ENCODE measurements at regions not wholly inside any gene's neighbourhood (a gene's known extent, or its start where the extent isn't known, plus 50 kb on each side); places are given as distances from the start of the nearest gene placed in this dataset.

DNA sequence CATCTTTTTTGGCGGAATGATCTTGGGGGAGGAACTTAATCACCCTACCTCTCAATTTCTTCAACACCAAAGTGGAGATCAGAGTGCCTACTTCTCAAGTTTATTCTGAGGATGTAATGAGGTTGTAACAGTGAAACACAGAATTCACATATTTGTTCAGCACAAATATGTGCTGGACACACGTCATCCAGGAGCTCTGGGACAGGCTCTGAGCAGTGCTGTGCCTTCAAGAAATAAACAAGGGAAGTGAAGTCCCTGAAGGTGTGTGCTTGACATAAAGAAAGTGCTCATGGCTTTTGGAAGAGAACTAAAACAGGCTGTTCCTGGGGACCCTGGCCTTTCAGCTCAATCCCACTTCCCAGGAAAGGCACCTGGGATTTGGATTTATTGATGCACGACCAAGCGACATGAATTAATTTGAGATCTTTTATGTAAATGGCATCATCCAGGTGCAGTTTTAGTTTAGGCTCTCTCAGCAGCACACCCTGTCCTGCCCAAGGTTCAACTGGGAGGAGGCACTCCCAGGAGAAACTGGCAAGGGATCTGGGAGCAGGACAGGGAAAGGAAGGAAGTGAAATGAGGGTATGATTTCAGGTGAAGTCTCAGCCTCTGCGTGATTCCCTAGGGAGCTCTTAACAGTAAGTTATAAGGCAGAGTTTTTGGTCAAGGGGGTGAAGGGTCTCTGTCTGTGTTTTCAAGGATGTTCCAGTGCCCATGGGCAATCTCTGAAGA is 211.0 kb downstream of the FOXA2 start:
- H3K4me1 ChIP-seq, result peaks cover 0 to 4% (median 0%) of the 10 kb centered on the region in 4 donors
- TF ChIP-seq EP300 (IDR thresholded peaks at IDR 0.05) (no peak), POLR2A (IDR thresholded peaks at IDR 0.05) (no peak)
- no peaks in the 10 kb centered on the region for H3K9me3 ChIP-seq
- DNase-seq (ENCODE audit: low spot score in 2 of 2), result no peak
- no peak overlapping the region for H3K4me3 ChIP-seq
- H3K36me3 ChIP-seq, result no peaks in the 10 kb centered on the region
- no peak overlapping the region for H3K27ac ChIP-seq
- H3K27me3 ChIP-seq, result no peaks in the 10 kb centered on the region
- WGBS, 2 donors, result 78 to 91% methylated on average over 5 of the region's 5 CpGs

GRCh38 chr20:22371843-22372242 is 212.5 kb downstream of the FOXA2 start:
- Histone ChIP-seq H3K36me3 (no peaks in the 10 kb centered on the region), H3K4me1 (peaks cover 0 to 4% (median 0%) of the 10 kb centered on the region in 4 donors), H3K27ac (no peak overlapping the region), H3K4me3 (no peak overlapping the region), H3K9me3 (no peaks in the 10 kb centered on the region), H3K27me3 (no peaks in the 10 kb centered on the region)
- 17 to 34% methylated on average over 5 of the region's 5 CpGs for WGBS, 2 donors
- DNase-seq (ENCODE audit: low spot score in 2 of 2), result no peak
- TF ChIP-seq POLR2A (IDR thresholded peaks at IDR 0.05) (no peak), EP300 (IDR thresholded peaks at IDR 0.05) (no peak), CTCF (IDR thresholded peaks at IDR 0.05) (no peak)

DNA sequence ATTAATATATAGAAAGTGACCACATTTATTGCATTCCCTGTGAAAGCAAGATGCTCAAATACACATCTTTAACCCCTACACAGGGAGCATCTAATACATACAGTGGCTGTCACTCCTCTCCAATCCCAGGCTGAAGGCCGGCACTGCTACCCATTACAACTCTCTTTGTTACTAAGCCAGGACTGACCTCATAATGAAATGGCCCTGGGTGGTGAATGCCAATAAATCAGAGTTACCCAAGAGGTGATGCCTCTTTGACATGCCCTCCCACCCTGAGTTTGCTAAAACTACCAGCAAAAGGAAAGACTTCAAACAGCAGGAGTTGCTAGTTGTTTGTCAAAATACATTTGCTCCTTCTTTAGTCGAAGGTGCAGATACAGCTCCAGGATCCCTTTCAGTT is 214.2 kb downstream of the FOXA2 start:
- no peaks in the 10 kb centered on the region for H3K27me3 ChIP-seq
- 59 to 65% methylated on average over 2 of the region's 2 CpGs for WGBS, 2 donors
- no peak for DNase-seq (ENCODE audit: low spot score in 2 of 2)
- no peak overlapping the region for H3K27ac ChIP-seq
- no peak overlapping the region for H3K4me3 ChIP-seq
- H3K36me3 ChIP-seq, result no peaks in the 10 kb centered on the region
- TF ChIP-seq EP300 (IDR thresholded peaks at IDR 0.05) (no peak), CTCF (IDR thresholded peaks at IDR 0.05) (no peak), POLR2A (IDR thresholded peaks at IDR 0.05) (no peak)
- H3K9me3 ChIP-seq, result no peaks in the 10 kb centered on the region
- peaks cover 0 to 4% (median 0%) of the 10 kb centered on the region in 4 donors for H3K4me1 ChIP-seq

DNA sequence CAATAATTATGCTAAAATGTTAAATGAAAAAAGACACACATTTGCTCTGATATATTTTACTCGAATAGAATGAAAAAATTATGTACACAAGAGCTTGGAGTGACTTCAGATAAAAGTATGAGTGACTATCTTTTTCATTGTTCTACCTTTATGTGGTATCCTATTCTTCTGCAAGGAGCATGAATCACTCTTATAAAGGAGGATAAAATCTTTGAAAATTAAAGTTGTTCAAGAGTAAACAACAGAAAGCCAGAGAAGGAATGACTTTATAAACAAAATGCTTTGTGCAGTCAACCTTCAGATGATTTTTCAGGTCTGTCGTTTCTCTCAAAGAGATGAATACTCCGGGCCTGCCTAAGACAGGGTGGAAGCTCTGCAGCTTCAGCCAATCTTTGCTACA is 215.3 kb downstream of the FOXA2 start:
- no peaks in the 10 kb centered on the region for H3K9me3 ChIP-seq
- DNase-seq (ENCODE audit: low spot score in 2 of 2), result no peak
- no peak overlapping the region for H3K4me3 ChIP-seq
- H3K4me1 ChIP-seq, result peaks cover 0 to 4% (median 0%) of the 10 kb centered on the region in 4 donors
- no peak overlapping the region for H3K27ac ChIP-seq
- H3K36me3 ChIP-seq, result no peaks in the 10 kb centered on the region
- TF ChIP-seq POLR2A (IDR thresholded peaks at IDR 0.05) (no peak), EP300 (IDR thresholded peaks at IDR 0.05) (no peak), CTCF (IDR thresholded peaks at IDR 0.05) (no peak)
- 75 to 80% methylated on average over 3 of the region's 3 CpGs for WGBS, 2 donors
- H3K27me3 ChIP-seq, result no peaks in the 10 kb centered on the region

GRCh38 chr20:22368235-22368634 is 216.1 kb downstream of the FOXA2 start:
- TF ChIP-seq POLR2A (IDR thresholded peaks at IDR 0.05), result no peak
- no peak for TF ChIP-seq EP300 (IDR thresholded peaks at IDR 0.05)
- no peak for TF ChIP-seq CTCF (IDR thresholded peaks at IDR 0.05)
- no peaks in the 10 kb centered on the region for H3K27me3 ChIP-seq

More at GRCh38 chr20:22368235-22368634, 216.1 kb downstream of the FOXA2 start:
- H3K9me3 ChIP-seq, result peaks cover 0 to 5% (median 0%) of the 10 kb centered on the region in 4 donors
- H3K4me3 ChIP-seq, result no peak overlapping the region
- no peak for DNase-seq (ENCODE audit: low spot score in 2 of 2)
- no peak overlapping the region for H3K27ac ChIP-seq
- no peaks in the 10 kb centered on the region for H3K36me3 ChIP-seq
- WGBS, 2 donors, result 82 to 92% methylated on average over 4 of the region's 4 CpGs
- H3K4me1 ChIP-seq, result peaks cover 0 to 4% (median 0%) of the 10 kb centered on the region in 4 donors
